Endothelial cell of umbilical vein (primary cell): ENCODE measurements at regions not wholly inside any gene's neighbourhood (a gene's known extent, or its start where the extent isn't known, plus 50 kb on each side); places are given as distances from the start of the nearest gene placed in this dataset.

Experiments
- BruUV-seq: library from RNA; stranded (reverse); fragments of 400-500 nt; replicated peaks from 2 replicates; lab custom pipeline; 2021; lab: Mats Ljungman, UMichigan
- CTCF ChIA-PET: fragments of 300-600, 350-600 bp; sonication (Branson Sonifier 250); formaldehyde crosslinking; loops from one replicate; lab custom pipeline; 2021; ENCODE audit warnings: antibody characterized with exemption, inconsistent platforms; lab: Charles Lee
- POLR2A ChIA-PET: fragments of 300-600, 350-600 bp; sonication (Branson Sonifier 250); formaldehyde crosslinking; loops from one replicate; lab custom pipeline; 2021; ENCODE audit warnings: antibody characterized with exemption, inconsistent platforms; lab: Charles Lee
- DNase-seq: peaks from one replicate; pipeline ENCODE4 v3.0.0-alpha.2; 2011; ENCODE audit warnings: low read depth, low spot score
- FAIRE-seq: peaks from 2 replicates; lab custom pipeline; 2011; peaks lifted over from hg19 to GRCh38; lab: Jason Lieb, UNC
- H2AFZ ChIP-seq: 2 replicates; pipeline ENCODE4 v1.6.0; 2012; ENCODE audit warnings: low read depth, low read length, control low read depth, inconsistent platforms
- H3K27ac ChIP-seq: 2 replicates; pipeline ENCODE4 v1.5.1; 2011; ENCODE audit warnings: low read depth, mild to moderate bottlenecking, control low read depth, low read length, moderate library complexity; ENCODE audit not compliant: insufficient read depth
- H3K27me3 ChIP-seq, 2 experiments: 2 replicates each; pipeline versions ENCODE4 v1.6.0 to v1.6.1; 2011; ENCODE audit warnings: low read length in 2 of 2, mixed read lengths in 1 of 2; ENCODE audit not compliant: control insufficient read depth in 2 of 2, insufficient read depth in 2 of 2
- H3K36me3 ChIP-seq, 2 experiments: 2 replicates in 1 of 2; 3 replicates in 1 of 2; pipeline ENCODE4 v1.5.1; 2011; ENCODE audit warnings: low read length in 2 of 2, mild to moderate bottlenecking in 1 of 2, moderate library complexity in 1 of 2; ENCODE audit not compliant: control insufficient read depth in 2 of 2, insufficient read depth in 2 of 2; ENCODE audit errors: extremely low read depth in 1 of 2
- H3K4me1 ChIP-seq: 3 replicates; pipeline ENCODE4 v1.5.1; 2011; ENCODE audit warnings: mild to moderate bottlenecking, low read length; ENCODE audit not compliant: control insufficient read depth, insufficient read depth; ENCODE audit errors: extremely low read depth
- H3K4me2 ChIP-seq: 2 replicates; pipeline ENCODE4 v1.6.1; 2011; ENCODE audit warnings: low read length, control low read depth, mixed read lengths; ENCODE audit not compliant: insufficient read depth
- H3K4me3 ChIP-seq, 3 experiments: fragments of 200-600 bp in 1 of 3; sonication (generic), shearing (Covaris generic) in 1 of 3; replicated peaks in 1 of 3; 2 replicates each; pipeline ENCODE4 v1.5.1; 2011 to 2016; ENCODE audit warnings: control low read depth in 3 of 3, low read length in 3 of 3, mild to moderate bottlenecking in 2 of 3, inconsistent platforms in 1 of 3, low read depth in 1 of 3, moderate library complexity in 1 of 3; ENCODE audit not compliant: insufficient read depth in 1 of 3
- H3K79me2 ChIP-seq: 2 replicates; pipeline ENCODE4 v1.6.0; 2012; ENCODE audit warnings: low read length, inconsistent platforms; ENCODE audit not compliant: control insufficient read depth, insufficient read depth
- H3K9ac ChIP-seq: replicated peaks from 2 replicates; pipeline ENCODE3; 2011; ENCODE audit warnings: low read length, control low read depth; ENCODE audit not compliant: insufficient read depth; ENCODE audit errors: extremely low read depth
- H3K9me1 ChIP-seq: replicated peaks from 3 replicates; pipeline ENCODE4 v1.6.0; 2011; ENCODE audit warnings: mild to moderate bottlenecking, low read length; ENCODE audit not compliant: control insufficient read depth, insufficient read depth; ENCODE audit errors: extremely low read depth
- H3K9me3 ChIP-seq: replicated peaks from 2 replicates; pipeline ENCODE4 v1.5.1; 2012; ENCODE audit warnings: low read length, inconsistent platforms; ENCODE audit not compliant: control insufficient read depth, insufficient read depth
- H4K20me1 ChIP-seq: replicated peaks from 2 replicates; pipeline ENCODE3; 2011; ENCODE audit warnings: mild to moderate bottlenecking, low read length; ENCODE audit not compliant: control insufficient read depth, insufficient read depth; ENCODE audit errors: extremely low read depth
- CTCF ChIP-seq, 2 donors: IDR thresholded peaks; 1 replicate in 1 of 2; 2 replicates in 1 of 2; pipeline ENCODE4 v1.5.1; 2011; ENCODE audit warnings: low read length in 2 of 2, mild to moderate bottlenecking in 2 of 2, moderate library complexity in 2 of 2, control low read depth in 1 of 2, inconsistent platforms in 1 of 2, low read depth in 1 of 2; ENCODE audit not compliant: insufficient read depth in 1 of 2; ENCODE audit errors: extremely low read depth in 1 of 2
- EZH2 ChIP-seq: IDR thresholded peaks from 2 replicates; pipeline ENCODE4 v1.6.1; 2012; ENCODE audit warnings: borderline replicate concordance, low read depth, mild to moderate bottlenecking, moderate library complexity, low read length, inconsistent platforms; ENCODE audit not compliant: severe bottlenecking
- FOS ChIP-seq: IDR thresholded peaks from 2 replicates; pipeline ENCODE4 v1.6.1; 2011; ENCODE audit warnings: mild to moderate bottlenecking, low read length, moderate library complexity, borderline replicate concordance; ENCODE audit not compliant: insufficient read depth
- GATA2 ChIP-seq: IDR thresholded peaks from 2 replicates; pipeline ENCODE4 v1.7.0; 2011; ENCODE audit warnings: low read depth, mild to moderate bottlenecking, moderate library complexity, mixed read lengths, low read length; ENCODE audit not compliant: insufficient read length, insufficient read depth
- JUN ChIP-seq: IDR thresholded peaks from 2 replicates; pipeline ENCODE4 v1.6.1; 2011; ENCODE audit warnings: borderline replicate concordance, low read depth; ENCODE audit not compliant: insufficient read length, insufficient read depth
- MAX ChIP-seq: IDR thresholded peaks from 2 replicates; pipeline ENCODE4 v1.6.1; 2011; ENCODE audit not compliant: insufficient read depth, insufficient read length
- MYC ChIP-seq: IDR thresholded peaks from one replicate; pipeline ENCODE4 v1.6.1; 2011; ENCODE audit warnings: mild to moderate bottlenecking, low read depth, low read length
- POLR2A ChIP-seq: IDR thresholded peaks from 2 replicates; pipeline ENCODE4 v1.6.1; 2012; ENCODE audit warnings: low read depth, mild to moderate bottlenecking, control low read depth, low read length
- dilution Hi-C: fragments of 300-500 bp; cut with MboI; formaldehyde crosslinking; loops from one replicate; pipeline ENCODE4 v1.15.0; 2019; ENCODE audit warnings: low sequenced_read_pairs; ENCODE audit not compliant: extremely low pct_ligation_motif_present
- intact Hi-C: fragments of 100-400 bp; cut with micrococcal nuclease; formaldehyde crosslinking; loops from one replicate; pipeline ENCODE4 v1.10.0; 2022

GRCh38 chr2:104572834-104573233, 281.1 kb upstream of the POU3F3 start:
- Histone ChIP-seq H3K9me1 (no peaks in the 10 kb centered on the region), H3K27ac (no peak overlapping the region), H4K20me1 (no peaks in the 10 kb centered on the region), H3K4me3 (no peak overlapping the region), H3K27me3 (no peaks in the 10 kb centered on the region), H3K36me3 (no peaks in the 10 kb centered on the region), H3K9me3 (peaks cover 8% of the 10 kb centered on the region), H3K79me2 (no peaks in the 10 kb centered on the region), H3K4me2 (no peak overlapping the region), H3K4me1 (no peaks in the 10 kb centered on the region), H3K9ac (no peak overlapping the region), H2AFZ (no peak overlapping the region)
- CTCF ChIA-PET = no interaction called here
- intact Hi-C loops (no loop called here), dilution Hi-C loops (no loop called here)
- FAIRE-seq = no peak
- POLR2A ChIA-PET = no interaction called here
- TF ChIP-seq MAX = no peak
- BruUV-seq = no TSS peak
- DNase-seq = no peak

- BruUV-seq = no TSS peak
- no peak overlapping the region for H3K9ac ChIP-seq
- FAIRE-seq = no peak
Observed at GRCh38 chr2:104574367-104574766, 279.5 kb upstream of the POU3F3 start.

More at GRCh38 chr2:104574367-104574766, 279.5 kb upstream of the POU3F3 start:
- Histone ChIP-seq H3K4me2 (no peak overlapping the region), H3K27me3 (no peaks in the 10 kb centered on the region), H3K4me1 (no peaks in the 10 kb centered on the region), H3K9me3 (peaks cover 3% of the 10 kb centered on the region), H3K79me2 (no peaks in the 10 kb centered on the region), H3K9me1 (no peaks in the 10 kb centered on the region), H2AFZ (no peak overlapping the region), H3K27ac (no peak overlapping the region), H3K4me3 (no peak overlapping the region), H3K36me3 (no peaks in the 10 kb centered on the region), H4K20me1 (no peaks in the 10 kb centered on the region)
- dilution Hi-C loops (no loop called here), intact Hi-C loops (no loop called here)
- TF ChIP-seq JUN = no peak
- no peak for TF ChIP-seq GATA2
- TF ChIP-seq POLR2A = no peak
- TF ChIP-seq MAX = no peak
- TF ChIP-seq FOS = no peak
- TF ChIP-seq CTCF (IDR thresholded peaks at IDR 0.05; ENCODE audit: extremely low read depth in 1 of 2, insufficient read depth in 1 of 2, low read depth in 1 of 2, low read length in 2 of 2) = no peak
- no peak for TF ChIP-seq EZH2
- no peak for TF ChIP-seq MYC
- DNase-seq = no peak
- ChIA-PET CTCF (no interaction called here), POLR2A (no interaction called here)
